GM21528 (cell line): ENCODE measurements at regions not wholly inside any gene's neighbourhood (a gene's known extent, or its start where the extent isn't known, plus 50 kb on each side); places are given as distances from the start of the nearest gene placed in this dataset.

Experiments used
- ATAC-seq: cut with Tn5 transposase; IDR thresholded peaks from one replicate; pipeline ENCODE4 v1.9.1; 2021; ENCODE audit warnings: mild to moderate bottlenecking, moderate library complexity; ENCODE audit not compliant: unreplicated experiment, low FRiP score

- no peak for ATAC-seq
Observed at GRCh38 chr18:64278026-64278425, 129.1 kb upstream of the LINC00305 start.

GRCh38 chr18:64276311-64277090 is 127.6 kb upstream of the LINC00305 start:
- ATAC-seq, result no peak

- no peak for ATAC-seq
Observed at GRCh38 chr18:64275593-64276300, 126.9 kb upstream of the LINC00305 start.

DNA sequence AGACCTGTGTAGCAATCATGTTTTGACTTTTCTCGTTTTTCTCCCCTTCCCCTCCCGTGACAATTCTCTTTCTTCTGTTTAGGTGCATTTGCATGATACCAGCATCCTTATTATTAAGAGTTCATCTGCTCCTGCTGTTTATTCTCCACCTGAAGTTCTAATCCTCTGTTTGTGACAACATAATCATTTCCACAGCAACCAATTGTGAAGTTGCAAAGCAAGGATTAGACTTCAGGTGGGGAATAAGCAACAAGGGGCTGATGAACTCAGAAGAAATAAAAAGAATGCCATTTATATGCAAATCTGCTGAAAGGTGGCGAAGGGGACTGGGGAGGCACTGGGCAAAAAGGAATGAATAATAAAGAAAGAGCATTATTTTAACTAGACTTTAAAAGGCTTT is 124.8 kb upstream of the LINC00305 start:
- ATAC-seq, result no peak

GRCh38 chr18:64271975-64272659 is 123.2 kb upstream of the LINC00305 start:
- no peak for ATAC-seq

DNA sequence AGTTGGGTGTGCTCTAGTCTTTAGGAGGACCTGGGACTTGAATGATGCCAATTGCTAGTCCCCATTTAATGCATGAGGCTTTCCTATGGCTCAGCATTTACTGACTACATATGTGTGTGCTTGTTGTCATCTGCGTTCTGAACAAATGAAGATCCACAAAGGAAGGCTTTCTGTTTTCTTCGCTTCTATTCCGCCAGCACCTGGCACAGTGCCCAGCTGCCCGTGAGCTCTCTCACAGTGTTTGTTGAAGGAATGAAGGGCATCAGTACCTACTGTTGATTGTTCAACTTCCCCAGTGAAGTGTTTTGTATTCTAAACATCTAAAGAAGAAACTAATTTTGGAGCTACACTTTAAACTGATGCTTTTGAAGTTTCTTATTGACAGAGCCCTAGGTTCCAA is 122.4 kb upstream of the LINC00305 start:
- ATAC-seq, result no peak

- ATAC-seq, result no peak
Observed at GRCh38 chr18:64270608-64271007, 121.7 kb upstream of the LINC00305 start.

GRCh38 chr18:64270121-64270520 is 121.2 kb upstream of the LINC00305 start:
- ATAC-seq, result no peak

- no peak for ATAC-seq
Observed at GRCh38 chr18:64264171-64264570, 115.3 kb upstream of the LINC00305 start.

DNA sequence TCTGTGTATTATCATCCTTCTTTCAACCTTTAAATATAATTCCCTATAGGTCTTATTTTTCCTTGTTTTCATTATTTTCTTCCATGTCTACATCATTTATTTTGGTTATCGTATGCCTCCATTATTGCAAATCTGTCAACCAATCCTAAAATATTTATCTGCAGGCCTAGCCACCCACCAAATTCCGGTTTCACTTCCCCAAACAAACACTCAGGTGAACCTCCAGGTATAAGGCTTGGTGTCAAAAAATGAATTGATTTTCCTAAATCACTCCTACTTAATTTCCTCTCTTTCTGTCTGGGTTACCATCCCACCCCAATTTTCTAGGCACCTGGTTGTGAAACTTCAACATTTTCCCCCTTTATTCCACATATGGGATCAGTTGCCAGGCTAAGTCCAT is 111.9 kb upstream of the LINC00305 start:
- ATAC-seq, result no peak

DNA sequence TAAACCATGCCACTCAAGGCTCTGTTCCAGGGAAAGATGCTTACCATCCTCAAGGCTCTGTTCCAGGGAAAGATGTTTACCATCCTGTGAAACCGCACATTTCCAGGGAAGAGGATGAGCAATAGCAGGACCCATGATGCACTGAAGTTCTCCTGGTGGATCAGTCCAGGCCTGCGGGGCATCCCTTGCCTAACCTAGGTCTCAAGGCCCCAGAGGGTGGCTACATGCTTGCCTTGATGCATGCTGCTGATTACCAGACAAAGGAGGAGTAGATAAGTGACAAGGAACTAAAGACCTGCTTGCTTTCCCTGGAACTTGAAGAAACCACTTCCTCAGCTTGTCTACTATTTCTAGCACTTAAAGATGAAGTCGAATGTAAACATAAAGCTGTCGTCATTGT is 111.0 kb upstream of the LINC00305 start:
- no peak for ATAC-seq

DNA sequence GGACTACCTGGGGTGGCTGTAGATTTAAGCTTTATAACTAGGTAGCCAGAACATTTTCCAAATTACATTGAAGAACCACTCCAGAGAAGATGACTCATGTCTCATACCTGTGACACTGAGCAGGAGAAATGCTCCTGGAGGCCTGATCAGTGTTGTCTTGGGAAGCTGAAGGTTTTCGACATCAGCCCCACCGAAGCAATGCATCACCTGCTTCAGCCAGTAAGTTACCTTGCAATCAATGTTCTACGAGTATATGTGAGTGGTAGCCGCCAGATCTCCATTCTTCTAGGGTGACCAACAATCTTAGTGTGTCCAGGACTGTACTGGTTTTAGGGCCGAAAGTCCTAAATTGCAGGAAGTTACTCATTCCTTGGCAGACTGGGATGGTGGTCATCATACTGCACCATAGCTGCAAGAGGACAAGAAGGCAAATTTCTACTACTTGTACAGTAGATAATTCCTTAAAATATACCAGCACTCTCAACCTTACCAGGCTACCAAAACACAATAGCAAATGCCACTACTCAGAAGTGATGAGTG is 109.3 kb upstream of the LINC00305 start:
- no peak for ATAC-seq

DNA sequence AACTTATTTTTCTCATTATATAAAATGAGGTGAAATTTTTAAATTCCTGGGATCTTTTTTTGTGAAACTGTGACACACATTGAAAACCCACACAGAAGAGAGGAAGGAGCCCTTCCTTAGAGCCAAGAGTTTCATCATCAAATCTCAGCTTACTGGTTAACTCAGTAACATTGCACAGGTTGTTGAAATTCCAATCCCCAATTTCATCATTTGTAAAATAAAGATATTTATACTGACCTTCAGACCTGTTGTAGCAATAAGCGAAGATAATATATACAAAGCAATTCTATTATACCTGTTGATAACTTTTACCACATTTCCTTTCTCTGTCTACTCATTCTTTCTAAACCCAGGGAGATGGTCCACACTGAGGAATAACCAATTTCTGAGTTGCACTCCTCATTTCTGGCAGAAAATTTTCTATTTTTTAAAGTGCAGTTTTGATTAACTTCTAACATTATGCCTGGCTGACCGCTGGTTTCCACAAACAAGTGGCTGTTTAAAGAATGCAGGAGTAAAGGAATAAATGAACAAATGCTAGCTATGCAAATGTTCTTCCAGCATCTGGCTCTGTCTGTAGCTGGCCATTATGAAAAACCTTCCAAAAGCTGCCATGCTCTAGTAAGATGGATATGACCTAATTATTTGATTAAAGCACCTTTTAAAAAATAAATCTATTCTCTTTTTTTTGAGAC is 105.7 kb upstream of the LINC00305 start:
- no peak for ATAC-seq

GRCh38 chr18:64253873-64254272 is 105.0 kb upstream of the LINC00305 start:
- ATAC-seq, result no peak

GRCh38 chr18:64253222-64253621 is 104.3 kb upstream of the LINC00305 start:
- no peak for ATAC-seq

- no peak for ATAC-seq
Observed at GRCh38 chr18:64248836-64249235, 99.9 kb upstream of the LINC00305 start.

- ATAC-seq, result no peak
Observed at GRCh38 chr18:64245126-64245861, 96.4 kb upstream of the LINC00305 start.

GRCh38 chr18:64244571-64244970 is 95.7 kb upstream of the LINC00305 start:
- no peak for ATAC-seq

DNA sequence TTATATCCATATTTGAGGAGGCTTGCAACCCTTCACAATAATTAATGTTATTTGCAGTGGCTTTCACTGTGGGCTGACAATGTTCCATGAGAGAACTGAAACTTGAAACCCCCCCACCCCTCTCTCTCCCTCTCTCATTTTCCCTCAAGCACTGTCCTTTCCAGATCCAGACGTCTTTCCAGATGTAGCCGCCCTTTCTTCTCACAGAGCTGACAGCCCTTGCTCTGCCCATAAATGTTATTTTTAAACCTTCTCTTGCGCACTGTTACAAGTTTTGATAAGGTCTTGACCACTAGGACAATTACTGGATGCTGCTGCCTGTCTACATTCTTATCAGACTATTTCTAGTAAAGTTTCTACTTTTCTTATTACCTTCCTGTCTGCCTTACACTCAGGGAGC is 91.4 kb upstream of the LINC00305 start:
- ATAC-seq, result no peak

DNA sequence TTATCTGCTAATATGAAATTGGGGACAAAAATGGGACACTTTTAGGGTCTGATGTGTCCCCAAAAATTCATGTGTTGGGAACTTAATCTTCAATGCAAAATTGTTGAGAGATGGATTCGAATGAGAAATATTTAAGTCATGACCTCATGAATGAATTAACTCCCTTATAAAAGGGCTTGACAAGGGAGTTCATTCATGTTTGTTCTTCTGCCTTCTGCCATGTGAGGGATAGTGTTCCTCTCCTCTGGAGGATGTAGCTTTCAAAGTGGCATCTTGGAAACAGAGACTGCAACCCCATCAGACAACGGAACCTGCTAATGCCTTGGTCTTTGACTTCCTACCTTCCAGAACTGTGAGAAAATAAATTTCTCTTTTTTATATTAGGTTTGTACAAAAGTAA is 89.2 kb upstream of the LINC00305 start:
- ATAC-seq, result no peak
